ENCODE measurements at regions not wholly inside any gene's neighbourhood (a gene's known extent, or its start where the extent isn't known, plus 50 kb on each side); places are given as distances from the start of the nearest gene placed in this dataset.

DNA sequence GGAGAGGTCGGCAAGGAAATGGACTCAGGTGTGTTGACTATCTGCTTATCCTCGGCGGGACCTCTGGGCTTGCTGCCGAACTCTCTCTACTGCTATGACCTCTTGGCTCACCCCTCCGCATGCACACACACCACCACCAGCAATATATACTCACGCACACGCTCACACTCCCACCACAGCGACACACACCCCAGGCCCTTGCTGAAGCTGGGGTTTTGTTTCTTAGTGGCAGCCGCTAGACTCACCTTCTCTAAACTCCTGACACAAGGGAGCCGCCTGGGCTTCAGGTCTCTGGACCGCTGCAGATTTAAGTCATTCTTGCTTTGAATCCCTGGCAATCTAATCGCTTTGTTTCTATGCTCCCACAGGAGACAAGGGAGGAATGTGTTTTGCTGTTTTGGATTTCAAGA, 59.4 kb upstream of the BACH2 start:
- Histone ChIP-seq H3K9me3 (ENCODE audit: control insufficient read depth, insufficient read depth, low read depth, low read length) (no peaks in the 10 kb centered on the region), H3K9ac (ENCODE audit: low read length) (no peak overlapping the region), H3K4me3 (ENCODE audit: low read depth, low read length) (no peak overlapping the region), H3K27me3 (ENCODE audit: control insufficient read depth, insufficient read depth, low read length) (no peaks in the 10 kb centered on the region), H3K36me3 (ENCODE audit: control insufficient read depth, insufficient read depth, low read length) (no peaks in the 10 kb centered on the region), H3K4me1 (ENCODE audit: control insufficient read depth, insufficient read depth, low read length) (peaks cover 12% of the 10 kb centered on the region), H3K27ac (ENCODE audit: low read depth, low read length) (no peak overlapping the region)

DNA sequence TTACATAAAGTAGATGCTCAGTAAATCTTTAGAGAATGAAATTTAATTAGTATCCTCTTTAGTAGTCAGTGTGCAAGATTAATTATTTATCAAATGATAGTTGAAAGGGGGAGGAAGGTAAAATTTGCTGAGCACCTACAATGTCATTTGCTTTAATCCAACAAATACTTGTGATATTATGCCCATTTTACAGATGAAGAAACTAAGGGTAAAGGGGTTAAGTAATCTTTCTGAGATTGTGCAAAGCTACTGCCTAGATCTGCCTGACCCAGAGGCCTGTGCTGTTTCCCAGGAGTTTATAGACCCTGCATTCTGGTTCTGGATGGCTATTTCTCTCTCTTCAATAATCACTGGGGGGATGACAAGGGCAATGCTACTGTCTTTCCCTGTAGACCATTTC, 58.3 kb upstream of the BACH2 start:
- Histone ChIP-seq H3K9ac (ENCODE audit: low read length) (no peak overlapping the region), H3K36me3 (ENCODE audit: control insufficient read depth, insufficient read depth, low read length) (no peaks in the 10 kb centered on the region), H3K27me3 (ENCODE audit: control insufficient read depth, insufficient read depth, low read length) (no peaks in the 10 kb centered on the region), H3K27ac (ENCODE audit: low read depth, low read length) (no peak overlapping the region), H3K4me1 (ENCODE audit: control insufficient read depth, insufficient read depth, low read length) (peaks cover 12% of the 10 kb centered on the region), H3K9me3 (ENCODE audit: control insufficient read depth, insufficient read depth, low read depth, low read length) (no peaks in the 10 kb centered on the region), H3K4me3 (ENCODE audit: low read depth, low read length) (no peak overlapping the region)

- H3K9ac ChIP-seq (ENCODE audit: low read length) = no peak overlapping the region
These were observed 55.1 kb upstream of the BACH2 start for GRCh38 chr6:90351696-90352095.

GRCh38 chr6:90350689-90351554, 54.3 kb upstream of the BACH2 start:
- H3K27ac ChIP-seq (ENCODE audit: low read depth, low read length) = no peak overlapping the region
- H3K9me3 ChIP-seq (ENCODE audit: control insufficient read depth, insufficient read depth, low read depth, low read length) = no peaks in the 10 kb centered on the region
- no peaks in the 10 kb centered on the region for H3K27me3 ChIP-seq (ENCODE audit: control insufficient read depth, insufficient read depth, low read length)
- peaks cover 7% of the 10 kb centered on the region for H3K4me1 ChIP-seq (ENCODE audit: control insufficient read depth, insufficient read depth, low read length)
- H3K36me3 ChIP-seq (ENCODE audit: control insufficient read depth, insufficient read depth, low read length) = no peaks in the 10 kb centered on the region
- no peak overlapping the region for H3K4me3 ChIP-seq (ENCODE audit: low read depth, low read length)
- H3K9ac ChIP-seq (ENCODE audit: low read length) = no peak overlapping the region

More at GRCh38 chr6:90351696-90352095, 55.1 kb upstream of the BACH2 start:
- no peaks in the 10 kb centered on the region for H3K36me3 ChIP-seq (ENCODE audit: control insufficient read depth, insufficient read depth, low read length)
- no peaks in the 10 kb centered on the region for H3K9me3 ChIP-seq (ENCODE audit: control insufficient read depth, insufficient read depth, low read depth, low read length)
- no peaks in the 10 kb centered on the region for H3K27me3 ChIP-seq (ENCODE audit: control insufficient read depth, insufficient read depth, low read length)
- H3K4me1 ChIP-seq (ENCODE audit: control insufficient read depth, insufficient read depth, low read length) = peaks cover 12% of the 10 kb centered on the region
- H3K27ac ChIP-seq (ENCODE audit: low read depth, low read length) = no peak overlapping the region
- H3K4me3 ChIP-seq (ENCODE audit: low read depth, low read length) = no peak overlapping the region

DNA sequence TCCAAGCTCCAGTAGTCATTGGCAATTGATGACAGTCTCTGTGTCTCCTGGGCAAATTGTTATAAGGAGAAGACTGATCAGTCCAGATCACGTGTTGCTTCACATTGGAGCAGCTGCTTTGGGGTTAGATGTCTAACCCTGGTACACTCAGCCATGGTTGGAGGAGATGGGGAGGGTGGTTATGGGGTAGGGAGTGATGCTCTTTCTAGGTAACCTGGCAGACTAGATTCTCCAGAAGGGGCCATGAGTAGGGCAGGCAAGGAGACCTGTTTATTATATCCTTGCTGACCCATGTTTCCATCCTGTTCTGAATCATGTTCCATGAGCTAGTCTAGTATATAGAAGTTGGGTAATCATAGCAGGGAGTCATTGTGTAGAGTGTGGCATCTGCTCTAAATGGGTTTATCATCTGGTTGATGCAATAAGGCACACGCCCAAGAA, 50.8 kb upstream of the BACH2 start:
- Histone ChIP-seq H3K27me3 (ENCODE audit: control insufficient read depth, insufficient read depth, low read length) (no peaks in the 10 kb centered on the region), H3K27ac (ENCODE audit: low read depth, low read length) (no peak overlapping the region), H3K4me1 (ENCODE audit: control insufficient read depth, insufficient read depth, low read length) (peaks cover 6% of the 10 kb centered on the region; the same call in 1 of the 2 replicates), H3K4me3 (ENCODE audit: low read depth, low read length) (no peak overlapping the region), H3K36me3 (ENCODE audit: control insufficient read depth, insufficient read depth, low read length) (no peaks in the 10 kb centered on the region), H3K9me3 (ENCODE audit: control insufficient read depth, insufficient read depth, low read depth, low read length) (no peaks in the 10 kb centered on the region), H3K9ac (ENCODE audit: low read length) (no peak overlapping the region)

DNA sequence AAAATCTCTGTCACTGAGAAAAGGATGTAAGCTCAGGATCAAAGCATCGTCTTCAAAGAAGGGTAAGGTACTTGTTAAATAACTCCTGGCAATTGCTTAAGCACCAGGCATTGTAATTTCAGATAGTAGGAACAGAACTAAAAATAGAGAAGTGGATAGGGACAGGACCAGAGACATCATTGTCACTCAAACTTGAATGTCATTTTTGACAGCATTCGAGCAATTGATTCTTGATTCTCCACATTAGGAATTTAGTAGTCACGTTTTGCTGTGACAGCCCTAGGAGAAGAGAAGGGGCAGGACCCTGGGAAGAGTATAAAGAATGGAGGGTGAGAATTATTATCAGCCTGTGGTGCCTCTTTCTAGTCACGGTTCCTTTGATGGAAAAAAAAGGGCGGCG, 50.1 kb upstream of the BACH2 start:
- Histone ChIP-seq H3K4me3 (ENCODE audit: low read depth, low read length) (no peak overlapping the region), H3K4me1 (ENCODE audit: control insufficient read depth, insufficient read depth, low read length) (peaks cover 6% of the 10 kb centered on the region; the same call in 1 of the 2 replicates), H3K36me3 (ENCODE audit: control insufficient read depth, insufficient read depth, low read length) (no peaks in the 10 kb centered on the region), H3K9me3 (ENCODE audit: control insufficient read depth, insufficient read depth, low read depth, low read length) (no peaks in the 10 kb centered on the region), H3K9ac (ENCODE audit: low read length) (no peak overlapping the region), H3K27ac (ENCODE audit: low read depth, low read length) (no peak overlapping the region), H3K27me3 (ENCODE audit: control insufficient read depth, insufficient read depth, low read length) (no peaks in the 10 kb centered on the region)
